ENCODE measurements at regions not wholly inside any gene's neighbourhood (a gene's known extent, or its start where the extent isn't known, plus 50 kb on each side); places are given as distances from the start of the nearest gene placed in this dataset.
"Not testable (repeated sequence)": the region's sequence is repeated elsewhere in the genome, so short reads cannot be mapped to it uniquely, and the experiment has no call there.

DNA sequence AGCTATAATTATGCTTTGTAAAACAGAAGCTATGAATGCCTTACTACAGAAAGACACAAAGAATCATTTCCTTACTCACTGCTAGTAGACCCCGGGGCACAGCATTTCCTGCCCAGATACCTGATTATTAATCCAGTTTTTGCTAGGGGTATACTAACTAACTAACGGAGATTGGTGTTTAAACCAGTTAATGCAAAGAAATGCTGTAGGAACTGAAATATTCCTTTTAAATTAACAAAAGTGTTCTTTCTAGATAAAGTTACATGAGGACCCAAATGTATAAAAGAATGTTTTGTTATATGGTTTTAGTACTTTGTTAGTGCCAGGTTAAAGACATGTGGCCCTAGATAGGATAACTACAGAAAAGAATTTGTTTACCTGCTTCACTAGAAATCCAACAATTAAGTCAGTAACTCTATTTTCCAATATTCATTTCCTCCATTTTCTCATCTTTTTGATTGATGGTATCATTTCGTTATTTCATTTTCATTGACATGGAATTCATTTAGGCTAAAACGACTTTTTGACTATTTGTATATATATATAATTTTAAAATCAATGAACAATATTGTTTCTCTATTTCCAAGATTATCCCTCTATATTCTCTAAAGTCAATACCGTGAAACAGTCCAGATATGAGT, 169.0 kb downstream of the USP22 start:
- DNase-seq; H3K27ac ChIP-seq; H3K9me3 ChIP-seq; H3K4me3 ChIP-seq; H3K4me1 ChIP-seq; intact Hi-C loops (cut with DNase I); H3K36me3 ChIP-seq; ATAC-seq: not testable (repeated sequence)
- peaks cover 0 to 18% (median 5%) of the 10 kb centered on the region in 9 donors for H3K27me3 ChIP-seq
- WGBS, 4 donors = 72 to 73% (median 72%) methylated on average over 5 of the region's 5 CpGs

GRCh38 chr17:20877384-20877783, 165.4 kb downstream of the USP22 start:
- not testable (repeated sequence) for H3K27ac ChIP-seq

GRCh38 chr17:20890338-20890737, 152.5 kb downstream of the USP22 start:
- Histone ChIP-seq H3K36me3 (no peaks in the 10 kb centered on the region), H3K9me3 (no peaks in the 10 kb centered on the region), H3K4me1 (no peaks in the 10 kb centered on the region), H3K4me3 (no peak overlapping the region), H3K27me3 (peaks cover 0 to 6% (median 0%) of the 10 kb centered on the region in 9 donors), H3K27ac (no peak overlapping the region)
- TF ChIP-seq POLR2A (IDR thresholded peaks at IDR 0.05) = no peak
- TF ChIP-seq CTCF (IDR thresholded peaks at IDR 0.05) = no peak
- WGBS, 4 donors = 80 to 85% (median 82%) methylated on average over 2 of the region's 2 CpGs
- DNase-seq (no peak), ATAC-seq (no peak)
- intact Hi-C loops (cut with DNase I) = no loop called here

More at GRCh38 chr17:20877384-20877783, 165.4 kb downstream of the USP22 start:
- intact Hi-C loops (cut with DNase I); H3K36me3 ChIP-seq; H3K9me3 ChIP-seq; ATAC-seq; H3K4me1 ChIP-seq; H3K4me3 ChIP-seq; DNase-seq: not testable (repeated sequence)
- WGBS, 4 donors = 63 to 82% (median 77%) methylated on average over 1 of the region's 1 CpG
- H3K27me3 ChIP-seq = peaks cover 0 to 22% (median 5%) of the 10 kb centered on the region in 9 donors

GRCh38 chr17:20895426-20895825, 147.4 kb downstream of the USP22 start:
- H3K4me1 ChIP-seq; intact Hi-C loops (cut with DNase I); ATAC-seq; DNase-seq; H3K9me3 ChIP-seq; H3K4me3 ChIP-seq; H3K36me3 ChIP-seq; H3K27ac ChIP-seq; H3K27me3 ChIP-seq: not testable (repeated sequence)
- WGBS, 4 donors = 87 to 96% (median 91%) methylated on average over 10 to 18 of the region's 18 CpGs

DNA sequence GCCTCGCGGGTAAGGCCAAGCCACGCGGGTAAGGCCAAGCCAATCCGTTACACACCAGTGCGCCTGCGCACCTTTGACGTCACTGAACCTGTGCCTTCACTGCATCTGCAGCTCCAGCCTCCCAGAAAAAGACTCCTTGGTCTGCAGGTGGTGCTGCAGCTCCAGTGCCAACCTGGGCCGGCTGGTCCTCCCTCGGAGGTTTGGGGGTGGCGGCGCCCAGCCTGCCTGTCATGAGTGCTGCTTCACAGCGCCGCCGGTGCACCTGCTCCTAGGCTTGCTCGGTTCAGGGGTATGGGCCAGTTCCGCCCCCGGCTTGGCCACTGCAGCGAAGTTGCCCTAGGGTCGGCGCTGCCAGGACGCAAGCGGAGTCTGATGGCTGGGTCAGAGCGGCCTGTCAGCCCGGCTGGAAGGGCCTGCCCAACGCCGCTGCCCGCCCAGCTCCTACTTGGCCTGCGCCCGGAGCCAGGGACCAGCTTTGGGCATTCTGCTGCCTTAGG, 146.6 kb downstream of the USP22 start:
- peak in 4 of 5 donors; percentile 22 to 70 (median 48) for DNase-seq
- H3K27ac ChIP-seq = no peak overlapping the region
- H3K4me1 ChIP-seq = no peaks in the 10 kb centered on the region
- TF ChIP-seq CTCF (IDR thresholded peaks at IDR 0.05) (peak in 4 of 12 donors; percentile 9 to 19 (median 16)), POLR2A (IDR thresholded peaks at IDR 0.05) (no peak)
- 57 to 73% (median 68%) methylated on average over 4 to 30 of the region's 30 CpGs; no CpG with 5 or more reads in 1 of the 4 donors for WGBS, 4 donors
- intact Hi-C loops (cut with DNase I) = no loop called here
- H3K36me3 ChIP-seq = no peaks in the 10 kb centered on the region
- ATAC-seq = peak in 3 of 4 donors; percentile 32 to 87 (median 52)
- H3K4me3 ChIP-seq = peak overlapping the region in 4 of 12 donors; percentile 1 to 10 (median 6)
- H3K27me3 ChIP-seq = peaks cover 0 to 6% (median 0%) of the 10 kb centered on the region in 9 donors
- no peaks in the 10 kb centered on the region for H3K9me3 ChIP-seq

DNA sequence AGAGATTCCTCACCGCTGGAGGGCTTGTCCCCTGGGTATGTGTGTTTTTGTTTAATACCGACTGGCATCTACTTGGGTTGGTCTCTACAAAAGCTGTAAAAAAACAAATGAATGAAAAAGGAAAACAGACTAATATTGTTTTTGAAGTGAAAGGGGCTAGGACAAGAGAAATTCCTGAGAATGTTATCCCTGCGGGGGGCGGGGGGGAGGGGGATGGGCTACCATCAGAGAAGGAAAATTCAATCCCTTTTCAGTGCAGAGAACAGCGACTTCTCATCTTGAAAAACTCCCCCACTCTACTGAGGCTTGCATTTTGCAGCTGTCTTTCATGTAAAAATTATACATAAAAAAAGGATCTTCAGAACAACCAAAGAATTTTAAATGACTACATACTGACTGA, 144.1 kb downstream of the USP22 start:
- DNase-seq; H3K4me1 ChIP-seq; ATAC-seq; H3K27me3 ChIP-seq; H3K4me3 ChIP-seq; H3K9me3 ChIP-seq; H3K27ac ChIP-seq; intact Hi-C loops (cut with DNase I); H3K36me3 ChIP-seq: not testable (repeated sequence)
- WGBS, 4 donors = 46 to 58% (median 48%) methylated on average over 5 of the region's 5 CpGs

GRCh38 chr17:20902496-20902895, 140.3 kb downstream of the USP22 start:
- H3K9me3 ChIP-seq, H3K36me3 ChIP-seq, H3K27ac ChIP-seq, H3K27me3 ChIP-seq, ATAC-seq, DNase-seq, H3K4me1 ChIP-seq: not testable (repeated sequence)
- WGBS, 4 donors = 24 to 31% (median 28%) methylated on average over 17 of the region's 17 CpGs
- H3K4me3 ChIP-seq = peak overlapping the region in 3 of 12 donors; percentile 11 to 16 (median 16)
- intact Hi-C loops (cut with DNase I) = loop anchor here in 1 of 10 donors (10.0 kb wide), 1 partner anchor 92 kb away; no protein-coding TSS in a partner anchor

- not testable (repeated sequence) for H3K4me3 ChIP-seq, H3K9me3 ChIP-seq, H3K4me1 ChIP-seq, ATAC-seq, H3K27me3 ChIP-seq, DNase-seq, H3K36me3 ChIP-seq, H3K27ac ChIP-seq
- intact Hi-C loops (cut with DNase I) = loop anchor here in 1 of 10 donors (10.0 kb wide), 1 partner anchor 91 kb away; no protein-coding TSS in a partner anchor
- WGBS, 4 donors = 4 to 18% (median 12%) methylated on average over 1 of the region's 1 CpG
Measured at GRCh38 chr17:20903549-20903948, 139.3 kb downstream of the USP22 start.
